Sigmoid colon (tissue), 4 donors: ENCODE measurements at regions not wholly inside any gene's neighbourhood (a gene's known extent, or its start where the extent isn't known, plus 50 kb on each side); places are given as distances from the start of the nearest gene placed in this dataset.

Experiments
- CTCF ChIP-seq, 4 experiments: fragments of 450-650 bp in 3 of 4; fragments of 200-600 bp in 1 of 4; IDR thresholded peaks; one replicate each; pipeline ENCODE4 v1.5.1; 2016 to 2019; ENCODE audit warnings: antibody characterized with exemption in 4 of 4, mild to moderate bottlenecking in 3 of 4, moderate library complexity in 2 of 4
- POLR2AphosphoS5 ChIP-seq, 4 donors: sonication (generic); formaldehyde crosslinking; IDR thresholded peaks; one replicate each; pipeline ENCODE4 v1.6.1; 2017; ENCODE audit warnings: antibody characterized with exemption in 4 of 4

- TF ChIP-seq CTCF (IDR thresholded peaks at IDR 0.05): no peak
- no peak for TF ChIP-seq POLR2AphosphoS5 (IDR thresholded peaks at IDR 0.05)
Observed at GRCh38 chr5:73337586-73338255, 110.9 kb downstream of the FOXD1 start.
